K562 (cell line): ENCODE measurements at regions not wholly inside any gene's neighbourhood (a gene's known extent, or its start where the extent isn't known, plus 50 kb on each side); places are given as distances from the start of the nearest gene placed in this dataset.

Experiments
- ATF7 ChIP-seq: fragments of 450-650 bp; IDR thresholded peaks from 2 replicates; pipeline ENCODE4 v1.7.1; 2014; ENCODE audit warnings: mild to moderate bottlenecking, moderate library complexity
- BACH1 ChIP-seq: fragments of 200-800 bp; sonication (Bioruptor generic); IDR thresholded peaks from 2 replicates; pipeline ENCODE4 v1.6.1; 2016; ENCODE audit warnings: missing genetic modification characterization, missing compliant biosample characterization
- COPS2 ChIP-seq: fragments of 450-650 bp; conservative IDR thresholded peaks from 2 replicates; pipeline ENCODE4 v1.6.1; 2016; ENCODE audit warnings: mild to moderate bottlenecking, moderate library complexity
- ELF1 ChIP-seq: fragments of 200-800 bp; sonication (Bioruptor generic); IDR thresholded peaks from 2 replicates; pipeline ENCODE4 v1.6.1; 2016; ENCODE audit warnings: missing genetic modification characterization, missing compliant biosample characterization
- KDM5B ChIP-seq: fragments of 200-600 bp; sonication (generic); IDR thresholded peaks from 2 replicates; pipeline ENCODE4 v1.6.1; 2012; ENCODE audit warnings: low read depth, mild to moderate bottlenecking, moderate library complexity, low read length, control low read depth, inconsistent platforms; ENCODE audit not compliant: insufficient replicate concordance
- MNT ChIP-seq, 2 experiments: fragments of 450-650 bp; conservative IDR thresholded peaks; 2 replicates each; pipeline ENCODE4 v1.6.1; 2017; ENCODE audit warnings: mild to moderate bottlenecking in 2 of 2, moderate library complexity in 2 of 2
- TF ChIP-seq, protein P1 (sequence below): fragments of 450-650 bp; IDR thresholded peaks from 2 replicates; pipeline ENCODE4 v1.6.1; 2014; ENCODE audit warnings: low read depth, mild to moderate bottlenecking, moderate library complexity, borderline replicate concordance
- TF ChIP-seq, protein P2 (sequence below), 2 experiments: fragments of 200-800 bp in 1 of 2; sonication (Bioruptor generic) in 1 of 2; sonication (generic) in 1 of 2; formaldehyde crosslinking in 1 of 2; IDR thresholded peaks in 1 of 2; conservative IDR thresholded peaks in 1 of 2; 2 replicates each; pipeline versions ENCODE4 v1.5.0 to v1.6.1; 2016 to 2020; ENCODE audit warnings: missing compliant biosample characterization in 1 of 2, missing genetic modification characterization in 1 of 2, missing genetic modification reagents in 1 of 2
- TF ChIP-seq, protein P3 (sequence below): fragments of 250-450 bp; sonication (Bioruptor Pico); IDR thresholded peaks from 2 replicates; pipeline ENCODE4 v1.8.0; 2022; ENCODE audit warnings: moderate library complexity, mild to moderate bottlenecking, inconsistent platforms

DNA sequence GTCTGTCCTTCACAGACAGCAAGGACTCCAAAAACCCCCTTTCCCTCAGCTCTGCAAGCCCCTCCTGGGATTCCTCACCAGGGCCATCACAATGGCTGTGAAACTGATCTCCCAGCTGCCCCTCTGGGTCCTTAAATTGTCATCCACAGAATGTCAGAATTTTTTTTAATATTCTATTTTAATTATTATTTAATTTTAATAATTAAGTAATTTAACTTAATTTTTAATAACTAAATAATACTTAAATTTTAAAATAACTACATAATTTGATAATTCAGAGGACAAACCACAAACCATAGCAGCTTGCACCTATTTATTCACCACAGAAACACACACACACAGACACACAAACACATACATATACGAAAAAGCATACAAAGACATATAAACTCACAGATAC lies 565.8 kb upstream of the COBL start (continued):
- TF ChIP-seq, protein P1, sequence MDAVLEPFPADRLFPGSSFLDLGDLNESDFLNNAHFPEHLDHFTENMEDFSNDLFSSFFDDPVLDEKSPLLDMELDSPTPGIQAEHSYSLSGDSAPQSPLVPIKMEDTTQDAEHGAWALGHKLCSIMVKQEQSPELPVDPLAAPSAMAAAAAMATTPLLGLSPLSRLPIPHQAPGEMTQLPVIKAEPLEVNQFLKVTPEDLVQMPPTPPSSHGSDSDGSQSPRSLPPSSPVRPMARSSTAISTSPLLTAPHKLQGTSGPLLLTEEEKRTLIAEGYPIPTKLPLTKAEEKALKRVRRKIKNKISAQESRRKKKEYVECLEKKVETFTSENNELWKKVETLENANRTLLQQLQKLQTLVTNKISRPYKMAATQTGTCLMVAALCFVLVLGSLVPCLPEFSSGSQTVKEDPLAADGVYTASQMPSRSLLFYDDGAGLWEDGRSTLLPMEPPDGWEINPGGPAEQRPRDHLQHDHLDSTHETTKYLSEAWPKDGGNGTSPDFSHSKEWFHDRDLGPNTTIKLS = no peak
- TF ChIP-seq, protein P2, sequence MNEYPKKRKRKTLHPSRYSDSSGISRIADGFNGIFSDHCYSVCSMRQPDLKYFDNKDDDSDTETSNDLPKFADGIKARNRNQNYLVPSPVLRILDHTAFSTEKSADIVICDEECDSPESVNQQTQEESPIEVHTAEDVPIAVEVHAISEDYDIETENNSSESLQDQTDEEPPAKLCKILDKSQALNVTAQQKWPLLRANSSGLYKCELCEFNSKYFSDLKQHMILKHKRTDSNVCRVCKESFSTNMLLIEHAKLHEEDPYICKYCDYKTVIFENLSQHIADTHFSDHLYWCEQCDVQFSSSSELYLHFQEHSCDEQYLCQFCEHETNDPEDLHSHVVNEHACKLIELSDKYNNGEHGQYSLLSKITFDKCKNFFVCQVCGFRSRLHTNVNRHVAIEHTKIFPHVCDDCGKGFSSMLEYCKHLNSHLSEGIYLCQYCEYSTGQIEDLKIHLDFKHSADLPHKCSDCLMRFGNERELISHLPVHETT (CRISPR knock-in tag; conservative IDR thresholded peaks at IDR 0.05 in 1 of 2, IDR thresholded peaks at IDR 0.05 in 1 of 2) = no peak
- TF ChIP-seq BACH1 (no peak), ELF1 (tag) (no peak), KDM5B (no peak), MNT (conservative IDR thresholded peaks at IDR 0.05) (no peak), ATF7 (no peak), COPS2 (no peak)
- TF ChIP-seq, protein P3, sequence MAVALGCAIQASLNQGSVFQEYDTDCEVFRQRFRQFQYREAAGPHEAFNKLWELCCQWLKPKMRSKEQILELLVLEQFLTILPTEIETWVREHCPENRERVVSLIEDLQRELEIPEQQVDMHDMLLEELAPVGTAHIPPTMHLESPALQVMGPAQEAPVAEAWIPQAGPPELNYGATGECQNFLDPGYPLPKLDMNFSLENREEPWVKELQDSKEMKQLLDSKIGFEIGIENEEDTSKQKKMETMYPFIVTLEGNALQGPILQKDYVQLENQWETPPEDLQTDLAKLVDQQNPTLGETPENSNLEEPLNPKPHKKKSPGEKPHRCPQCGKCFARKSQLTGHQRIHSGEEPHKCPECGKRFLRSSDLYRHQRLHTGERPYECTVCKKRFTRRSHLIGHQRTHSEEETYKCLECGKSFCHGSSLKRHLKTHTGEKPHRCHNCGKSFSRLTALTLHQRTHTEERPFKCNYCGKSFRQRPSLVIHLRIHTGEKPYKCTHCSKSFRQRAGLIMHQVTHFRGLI (CRISPR knock-in tag) = no peak
